NT2/D1 (cell line): ENCODE measurements at regions not wholly inside any gene's neighbourhood (a gene's known extent, or its start where the extent isn't known, plus 50 kb on each side); places are given as distances from the start of the nearest gene placed in this dataset.

Experiments used
- YY1 ChIP-seq: IDR thresholded peaks from 2 replicates; pipeline ENCODE4 v1.6.1; 2011; ENCODE audit not compliant: insufficient read length, insufficient read depth
- ZNF274 ChIP-seq: IDR thresholded peaks from 2 replicates; pipeline ENCODE4 v1.6.1; 2011; ENCODE audit warnings: mild to moderate bottlenecking, low read depth, low read length

GRCh38 chr2:66771359-66771976, 336.5 kb downstream of the MEIS1 start:
- TF ChIP-seq YY1 (no peak), ZNF274 (no peak)
